ENCODE measurements at regions not wholly inside any gene's neighbourhood (a gene's known extent, or its start where the extent isn't known, plus 50 kb on each side); places are given as distances from the start of the nearest gene placed in this dataset.

DNA sequence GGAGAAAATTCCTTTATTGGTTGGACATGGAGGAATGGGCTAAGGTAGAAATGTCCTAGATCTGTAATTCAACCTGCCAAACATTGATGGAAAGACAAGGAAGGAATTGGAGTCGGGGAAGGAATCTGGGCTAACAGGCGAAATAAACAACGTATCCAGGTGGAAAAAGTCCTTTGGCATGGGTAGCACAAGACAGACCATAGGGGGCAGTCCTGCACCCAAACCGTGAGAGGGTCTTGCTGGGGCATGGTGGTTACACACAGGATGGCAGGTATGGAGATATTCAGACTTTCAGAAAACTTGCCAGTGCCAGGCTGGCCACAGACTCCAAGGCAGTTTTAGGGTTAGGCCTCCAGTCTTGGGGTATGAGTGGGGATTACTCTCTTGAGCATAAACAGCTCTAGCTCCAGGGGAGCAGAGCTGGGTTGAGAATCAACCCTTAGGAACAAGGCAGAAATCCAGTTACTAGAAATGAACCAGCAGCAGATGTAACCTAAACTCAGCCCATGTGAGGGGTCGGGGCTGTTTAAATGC is 188.6 kb upstream of the GDF10 start:
- no peak overlapping the region for H3K4me3 ChIP-seq (ENCODE audit: low read length)
- TF ChIP-seq EZH2 (IDR thresholded peaks at IDR 0.05; ENCODE audit: borderline replicate concordance, insufficient read depth, low read length, poor library complexity, severe bottlenecking) (no peak), POLR2AphosphoS5 (IDR thresholded peaks at IDR 0.05) (no peak), TAF1 (IDR thresholded peaks at IDR 0.05; ENCODE audit: low read depth) (no peak), SMC3 (conservative IDR thresholded peaks at IDR 0.05; ENCODE audit: poor library complexity) (no peak), RAD21 (conservative IDR thresholded peaks at IDR 0.05) (no peak), MXI1 (conservative IDR thresholded peaks at IDR 0.05; ENCODE audit: poor library complexity, severe bottlenecking) (no peak), EP300 (conservative IDR thresholded peaks at IDR 0.05; ENCODE audit: poor library complexity, severe bottlenecking) (no peak)
- TF ChIP-seq, protein P1, sequence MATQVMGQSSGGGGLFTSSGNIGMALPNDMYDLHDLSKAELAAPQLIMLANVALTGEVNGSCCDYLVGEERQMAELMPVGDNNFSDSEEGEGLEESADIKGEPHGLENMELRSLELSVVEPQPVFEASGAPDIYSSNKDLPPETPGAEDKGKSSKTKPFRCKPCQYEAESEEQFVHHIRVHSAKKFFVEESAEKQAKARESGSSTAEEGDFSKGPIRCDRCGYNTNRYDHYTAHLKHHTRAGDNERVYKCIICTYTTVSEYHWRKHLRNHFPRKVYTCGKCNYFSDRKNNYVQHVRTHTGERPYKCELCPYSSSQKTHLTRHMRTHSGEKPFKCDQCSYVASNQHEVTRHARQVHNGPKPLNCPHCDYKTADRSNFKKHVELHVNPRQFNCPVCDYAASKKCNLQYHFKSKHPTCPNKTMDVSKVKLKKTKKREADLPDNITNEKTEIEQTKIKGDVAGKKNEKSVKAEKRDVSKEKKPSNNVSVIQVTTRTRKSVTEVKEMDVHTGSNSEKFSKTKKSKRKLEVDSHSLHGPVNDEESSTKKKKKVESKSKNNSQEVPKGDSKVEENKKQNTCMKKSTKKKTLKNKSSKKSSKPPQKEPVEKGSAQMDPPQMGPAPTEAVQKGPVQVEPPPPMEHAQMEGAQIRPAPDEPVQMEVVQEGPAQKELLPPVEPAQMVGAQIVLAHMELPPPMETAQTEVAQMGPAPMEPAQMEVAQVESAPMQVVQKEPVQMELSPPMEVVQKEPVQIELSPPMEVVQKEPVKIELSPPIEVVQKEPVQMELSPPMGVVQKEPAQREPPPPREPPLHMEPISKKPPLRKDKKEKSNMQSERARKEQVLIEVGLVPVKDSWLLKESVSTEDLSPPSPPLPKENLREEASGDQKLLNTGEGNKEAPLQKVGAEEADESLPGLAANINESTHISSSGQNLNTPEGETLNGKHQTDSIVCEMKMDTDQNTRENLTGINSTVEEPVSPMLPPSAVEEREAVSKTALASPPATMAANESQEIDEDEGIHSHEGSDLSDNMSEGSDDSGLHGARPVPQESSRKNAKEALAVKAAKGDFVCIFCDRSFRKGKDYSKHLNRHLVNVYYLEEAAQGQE (IDR thresholded peaks at IDR 0.05; ENCODE audit: borderline replicate concordance): no peak
- TF ChIP-seq, protein P2, sequence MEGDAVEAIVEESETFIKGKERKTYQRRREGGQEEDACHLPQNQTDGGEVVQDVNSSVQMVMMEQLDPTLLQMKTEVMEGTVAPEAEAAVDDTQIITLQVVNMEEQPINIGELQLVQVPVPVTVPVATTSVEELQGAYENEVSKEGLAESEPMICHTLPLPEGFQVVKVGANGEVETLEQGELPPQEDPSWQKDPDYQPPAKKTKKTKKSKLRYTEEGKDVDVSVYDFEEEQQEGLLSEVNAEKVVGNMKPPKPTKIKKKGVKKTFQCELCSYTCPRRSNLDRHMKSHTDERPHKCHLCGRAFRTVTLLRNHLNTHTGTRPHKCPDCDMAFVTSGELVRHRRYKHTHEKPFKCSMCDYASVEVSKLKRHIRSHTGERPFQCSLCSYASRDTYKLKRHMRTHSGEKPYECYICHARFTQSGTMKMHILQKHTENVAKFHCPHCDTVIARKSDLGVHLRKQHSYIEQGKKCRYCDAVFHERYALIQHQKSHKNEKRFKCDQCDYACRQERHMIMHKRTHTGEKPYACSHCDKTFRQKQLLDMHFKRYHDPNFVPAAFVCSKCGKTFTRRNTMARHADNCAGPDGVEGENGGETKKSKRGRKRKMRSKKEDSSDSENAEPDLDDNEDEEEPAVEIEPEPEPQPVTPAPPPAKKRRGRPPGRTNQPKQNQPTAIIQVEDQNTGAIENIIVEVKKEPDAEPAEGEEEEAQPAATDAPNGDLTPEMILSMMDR (IDR thresholded peaks at IDR 0.05; ENCODE audit: poor library complexity, severe bottlenecking): no peak
- no peaks in the 10 kb centered on the region for H3K27me3 ChIP-seq (ENCODE audit: insufficient read depth, low read depth, low read length)
- H3F3A ChIP-seq (ENCODE audit: insufficient read depth, low read length, poor library complexity, severe bottlenecking): no peaks in the 10 kb centered on the region
- H3K79me2 ChIP-seq (replicated peaks; ENCODE audit: insufficient read depth, low read length): no peaks in the 10 kb centered on the region
- H3K27ac ChIP-seq (ENCODE audit: low read length): no peak overlapping the region
- H3K4me2 ChIP-seq (ENCODE audit: low read length): no peak overlapping the region
- no peak overlapping the region for H2AFZ ChIP-seq (ENCODE audit: low read depth, low read length)
- no peaks in the 10 kb centered on the region for H3K36me3 ChIP-seq (ENCODE audit: insufficient read depth, low read length)
- H3K9ac ChIP-seq (ENCODE audit: low read length): no peak overlapping the region
- no peaks in the 10 kb centered on the region for H3K9me2 ChIP-seq (ENCODE audit: insufficient read depth, low read length)
- no peaks in the 10 kb centered on the region for H3K9me3 ChIP-seq (ENCODE audit: low read length)
- no peaks in the 10 kb centered on the region for H4K20me1 ChIP-seq (ENCODE audit: insufficient read depth)

DNA sequence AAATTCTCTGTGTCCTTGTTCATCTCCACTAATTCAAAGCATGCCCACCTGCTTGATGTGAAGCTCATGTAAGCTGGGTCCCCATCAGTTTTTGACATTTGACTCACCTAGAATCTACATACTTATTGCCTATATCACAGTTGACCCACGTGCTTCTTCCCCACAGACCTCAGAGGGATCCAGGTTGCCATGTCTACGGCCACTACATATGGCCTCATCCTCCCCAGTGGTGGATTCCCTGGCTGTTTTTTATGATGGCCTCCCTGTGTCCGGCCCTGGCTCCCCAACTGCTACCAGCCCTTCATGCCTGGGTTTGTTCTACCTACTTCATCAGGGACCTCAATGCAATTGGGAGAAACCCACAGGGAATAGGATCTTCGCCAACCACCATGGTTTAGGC is 187.4 kb upstream of the GDF10 start:
- Histone ChIP-seq H4K20me1 (ENCODE audit: insufficient read depth) (no peaks in the 10 kb centered on the region), H3K9me2 (ENCODE audit: insufficient read depth, low read length) (no peaks in the 10 kb centered on the region), H3K4me2 (ENCODE audit: low read length) (no peak overlapping the region), H3K79me2 (replicated peaks; ENCODE audit: insufficient read depth, low read length) (no peaks in the 10 kb centered on the region), H3K9me3 (ENCODE audit: low read length) (no peaks in the 10 kb centered on the region), H3K36me3 (ENCODE audit: insufficient read depth, low read length) (no peaks in the 10 kb centered on the region), H3K9ac (ENCODE audit: low read length) (no peak overlapping the region), H2AFZ (ENCODE audit: low read depth, low read length) (no peak overlapping the region), H3K4me3 (ENCODE audit: low read length) (no peak overlapping the region), H3K27me3 (ENCODE audit: insufficient read depth, low read depth, low read length) (no peaks in the 10 kb centered on the region), H3K27ac (ENCODE audit: low read length) (no peak overlapping the region), H3F3A (ENCODE audit: insufficient read depth, low read length, poor library complexity, severe bottlenecking) (no peaks in the 10 kb centered on the region)
- TF ChIP-seq RAD21 (conservative IDR thresholded peaks at IDR 0.05) (no peak), TAF1 (IDR thresholded peaks at IDR 0.05; ENCODE audit: low read depth) (no peak), EZH2 (IDR thresholded peaks at IDR 0.05; ENCODE audit: borderline replicate concordance, insufficient read depth, low read length, poor library complexity, severe bottlenecking) (no peak), EP300 (conservative IDR thresholded peaks at IDR 0.05; ENCODE audit: poor library complexity, severe bottlenecking) (no peak), SMC3 (conservative IDR thresholded peaks at IDR 0.05; ENCODE audit: poor library complexity) (no peak), POLR2AphosphoS5 (IDR thresholded peaks at IDR 0.05) (no peak), MXI1 (conservative IDR thresholded peaks at IDR 0.05; ENCODE audit: poor library complexity, severe bottlenecking) (no peak)
- TF ChIP-seq, protein P1 (IDR thresholded peaks at IDR 0.05; ENCODE audit: borderline replicate concordance): no peak
- TF ChIP-seq, protein P2 (IDR thresholded peaks at IDR 0.05; ENCODE audit: poor library complexity, severe bottlenecking): no peak

Measured in neural cell (in vitro differentiated cells).